SK-N-SH (cell line): ENCODE measurements at regions not wholly inside any gene's neighbourhood (a gene's known extent, or its start where the extent isn't known, plus 50 kb on each side); places are given as distances from the start of the nearest gene placed in this dataset.

ENCODE experiments used
- CTCF ChIA-PET: fragments of 300-600, 350-600 bp; formaldehyde crosslinking; extraction: SDS; loops from one replicate; lab custom pipeline; 2021; lab: Yijun Ruan, JAX
- POLR2A ChIA-PET: fragments of 350-600 bp; sonication (Branson Sonifier 250); formaldehyde crosslinking; extraction: SDS; loops from one replicate; lab custom pipeline; 2020; ENCODE audit warnings: antibody characterized with exemption, inconsistent platforms; lab: Yijun Ruan, JAX
- DNase-seq: peaks from one replicate; pipeline ENCODE4 v3.0.0; 2012
- H2AFZ ChIP-seq: fragments of 200-600 bp; sonication (generic); 2 replicates; pipeline ENCODE4 v1.8.1; 2016; ENCODE audit warnings: antibody characterized with exemption, mild to moderate bottlenecking, low read depth
- H3F3A ChIP-seq: fragments of 200-600 bp; sonication (generic); replicated peaks from 2 replicates; pipeline ENCODE3; 2016; ENCODE audit warnings: antibody characterized with exemption, mild to moderate bottlenecking; ENCODE audit not compliant: insufficient read depth
- H3K27ac ChIP-seq, 2 experiments: fragments of 200-500 bp in 1 of 2; fragments of 200-600 bp in 1 of 2; sonication (Bioruptor generic) in 1 of 2; sonication (generic), shearing (Covaris generic) in 1 of 2; 2 replicates each; pipeline versions ENCODE4 v1.5.1 to v1.6.1; 2014 to 2016; ENCODE audit warnings: low read depth in 2 of 2, inconsistent platforms in 1 of 2, low read length in 1 of 2, mild to moderate bottlenecking in 1 of 2, mixed read lengths in 1 of 2
- H3K27me3 ChIP-seq: fragments of 200-600 bp; sonication (generic), shearing (Covaris generic); 2 replicates; pipeline ENCODE4 v1.6.1; 2016; ENCODE audit warnings: mixed run types; ENCODE audit not compliant: insufficient read depth
- H3K36me3 ChIP-seq, 2 experiments: fragments of 200-500 bp in 1 of 2; fragments of 200-600 bp in 1 of 2; sonication (Bioruptor generic) in 1 of 2; sonication (generic) in 1 of 2; replicated peaks in 1 of 2; 2 replicates each; pipeline versions ENCODE3 to v1.5.1; 2014 to 2016; ENCODE audit warnings: low read length in 1 of 2, mild to moderate bottlenecking in 1 of 2; ENCODE audit not compliant: insufficient read depth in 2 of 2, control insufficient read depth in 1 of 2
- H3K4me1 ChIP-seq, 2 experiments: fragments of 200-500 bp in 1 of 2; fragments of 200-600 bp in 1 of 2; sonication (Bioruptor generic) in 1 of 2; sonication (generic), shearing (Covaris generic) in 1 of 2; 2 replicates each; pipeline versions ENCODE4 v1.5.1 to v1.6.1; 2014 to 2016; ENCODE audit warnings: low read depth in 1 of 2, low read length in 1 of 2, mixed run types in 1 of 2; ENCODE audit not compliant: insufficient read depth in 2 of 2, control insufficient read depth in 1 of 2
- H3K4me2 ChIP-seq: fragments of 200-600 bp; sonication (generic), shearing (Covaris generic); 2 replicates; pipeline ENCODE4 v1.6.1; 2017; ENCODE audit warnings: mixed run types
- H3K4me3 ChIP-seq, 2 experiments: fragments of 200-500 bp in 1 of 2; fragments of 200-600 bp in 1 of 2; sonication (Bioruptor generic) in 1 of 2; sonication (generic), shearing (Covaris generic) in 1 of 2; 2 replicates each; pipeline versions ENCODE4 v1.5.1 to v1.8.1; 2014 to 2016; ENCODE audit warnings: low read depth in 2 of 2, inconsistent platforms in 1 of 2, low read length in 1 of 2, mild to moderate bottlenecking in 1 of 2, mixed read lengths in 1 of 2, moderate library complexity in 1 of 2
- H3K79me2 ChIP-seq: fragments of 200-600 bp; sonication (generic); 2 replicates; pipeline ENCODE4 v1.8.1; 2017; ENCODE audit warnings: mild to moderate bottlenecking; ENCODE audit not compliant: insufficient read depth
- H3K9ac ChIP-seq: fragments of 200-600 bp; sonication (generic); 2 replicates; pipeline ENCODE4 v1.6.1; 2017; ENCODE audit warnings: mixed run types
- H3K9me2 ChIP-seq: fragments of 200-600 bp; sonication (generic); 2 replicates; pipeline ENCODE4 v1.6.1; 2017; ENCODE audit warnings: mixed run types
- H3K9me3 ChIP-seq: fragments of 200-600 bp; sonication (generic); 2 replicates; pipeline ENCODE4 v1.6.1; 2017; ENCODE audit warnings: mixed run types, mild to moderate bottlenecking, moderate library complexity
- H4K20me1 ChIP-seq: fragments of 200-600 bp; sonication (generic); 2 replicates; pipeline ENCODE4 v1.6.1; 2017; ENCODE audit warnings: mild to moderate bottlenecking, mixed run types; ENCODE audit not compliant: insufficient read depth
- CHD2 ChIP-seq: fragments of 150-350 bp; IDR thresholded peaks from 2 replicates; pipeline ENCODE4 v1.6.1; 2018; ENCODE audit warnings: low read length; ENCODE audit not compliant: partially characterized antibody
- EP300 ChIP-seq, 2 experiments: IDR thresholded peaks; 2 replicates each; pipeline versions ENCODE4 v1.4.0 to v1.6.1; 2012; ENCODE audit warnings: borderline replicate concordance in 1 of 2, low read depth in 1 of 2, low read length in 1 of 2
- EZH2phosphoT487 ChIP-seq: fragments of 200-600 bp; sonication (generic); IDR thresholded peaks from 2 replicates; pipeline ENCODE4 v1.6.1; 2017; ENCODE audit warnings: low read depth, mixed run types, mild to moderate bottlenecking, antibody characterized with exemption, moderate library complexity, borderline replicate concordance
- FOSL2 ChIP-seq: IDR thresholded peaks from 2 replicates; pipeline ENCODE4 v1.4.0; 2012; ENCODE audit warnings: low read depth, mild to moderate bottlenecking, moderate library complexity, borderline replicate concordance
- FOXJ3 ChIP-seq: sonication (generic); formaldehyde crosslinking; IDR thresholded peaks from 2 replicates; pipeline ENCODE4 v1.5.1; 2020; ENCODE audit warnings: mild to moderate bottlenecking, missing genetic modification reagents
- FOXM1 ChIP-seq: IDR thresholded peaks from 2 replicates; pipeline ENCODE4 v1.4.0; 2012; ENCODE audit warnings: low read depth, mild to moderate bottlenecking
- GABPA ChIP-seq: IDR thresholded peaks from 2 replicates; pipeline ENCODE4 v1.4.0; 2012; ENCODE audit warnings: low read depth, mild to moderate bottlenecking
- GATA2 ChIP-seq: sonication (generic); formaldehyde crosslinking; IDR thresholded peaks from 2 replicates; pipeline ENCODE4 v1.5.0; 2020; ENCODE audit warnings: mild to moderate bottlenecking, missing genetic modification reagents
- JUND ChIP-seq: IDR thresholded peaks from 2 replicates; pipeline ENCODE4 v1.4.0; 2012
- MEF2A ChIP-seq: IDR thresholded peaks from 2 replicates; pipeline ENCODE4 v1.4.0; 2012; ENCODE audit warnings: low read depth, borderline replicate concordance
- MXI1 ChIP-seq: IDR thresholded peaks from 2 replicates; pipeline ENCODE4 v1.6.1; 2012; ENCODE audit warnings: mild to moderate bottlenecking, low read depth, low read length, improper control_type of control experiment
- NFIC ChIP-seq: IDR thresholded peaks from 2 replicates; pipeline ENCODE4 v1.4.0; 2012; ENCODE audit warnings: borderline replicate concordance
- NRF1 ChIP-seq: IDR thresholded peaks from 2 replicates; pipeline ENCODE4 v1.6.1; 2012; ENCODE audit warnings: low read depth, mild to moderate bottlenecking, low read length
- POLR2AphosphoS5 ChIP-seq: IDR thresholded peaks from 2 replicates; pipeline ENCODE4 v1.6.1; 2012; ENCODE audit warnings: low read depth, low read length
- RAD21 ChIP-seq: IDR thresholded peaks from 2 replicates; pipeline ENCODE4 v1.6.1; 2012; ENCODE audit warnings: mild to moderate bottlenecking, low read length
- RCOR1 ChIP-seq: fragments of 150-350 bp; IDR thresholded peaks from 2 replicates; pipeline ENCODE4 v1.6.1; 2017; ENCODE audit warnings: antibody characterized with exemption, low read length
- RFX5 ChIP-seq: IDR thresholded peaks from 2 replicates; pipeline ENCODE4 v1.6.1; 2012; ENCODE audit warnings: mild to moderate bottlenecking, improper control_type of control experiment, low read length
- SMC3 ChIP-seq: IDR thresholded peaks from 2 replicates; pipeline ENCODE4 v1.6.1; 2012; ENCODE audit warnings: low read depth, low read length, improper control_type of control experiment
- TAF1 ChIP-seq: IDR thresholded peaks from 2 replicates; pipeline ENCODE4 v1.6.1; 2012; ENCODE audit warnings: low read depth, mild to moderate bottlenecking, low read length, moderate library complexity, borderline replicate concordance
- TCF12 ChIP-seq: IDR thresholded peaks from 2 replicates; pipeline ENCODE4 v1.4.0; 2012
- TEAD4 ChIP-seq: IDR thresholded peaks from 2 replicates; pipeline ENCODE4 v1.4.0; 2012; ENCODE audit warnings: mild to moderate bottlenecking, borderline replicate concordance; ENCODE audit not compliant: insufficient read depth
- YY1 ChIP-seq: IDR thresholded peaks from 2 replicates; pipeline ENCODE4 v1.4.0; 2012; ENCODE audit warnings: low read depth, mild to moderate bottlenecking
- WGBS: methylation state at CpG from one replicate; pipeline ENCODE4 v1.1.6; 2017; ENCODE audit warnings: low lambda C conversion rate; 5-methylcytosine and 5-hydroxymethylcytosine counted together
- TF ChIP-seq, protein P1 (sequence below): IDR thresholded peaks from 2 replicates; pipeline ENCODE4 v1.4.0; 2012; ENCODE audit warnings: low read depth, borderline replicate concordance
- TF ChIP-seq, protein P2 (sequence below): IDR thresholded peaks from 2 replicates; pipeline ENCODE4 v1.6.1; 2012; ENCODE audit warnings: mild to moderate bottlenecking, low read depth, low read length, moderate library complexity

DNA sequence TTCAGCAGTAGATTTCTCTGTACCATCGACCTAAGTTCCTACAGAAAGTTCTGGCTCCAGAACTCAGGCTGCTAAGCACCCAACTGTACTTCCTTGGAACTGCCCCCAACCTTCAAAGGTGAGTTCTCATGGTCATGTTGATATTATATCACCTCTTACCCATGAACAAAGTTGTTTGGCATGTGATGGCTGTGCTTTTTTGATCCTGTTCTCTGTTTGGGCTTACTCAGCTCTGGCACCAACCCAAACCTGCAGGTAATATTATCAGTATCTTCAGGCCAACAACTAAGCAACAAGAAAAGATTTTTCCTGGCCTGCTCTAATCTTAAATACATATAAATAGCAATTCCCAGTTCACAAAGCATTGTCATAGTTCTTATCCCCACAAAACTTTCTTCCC is 318.7 kb upstream of the LMCD1 start:
- Histone ChIP-seq H3K27me3 (no peaks in the 10 kb centered on the region), H3F3A (no peaks in the 10 kb centered on the region), H3K27ac (no peak overlapping the region), H3K4me1 (peaks cover 0 to 4% of the 10 kb centered on the region in 2 experiments; a peak in 1 of 4 replicates), H3K4me3 (no peak overlapping the region), H3K36me3 (no peaks in the 10 kb centered on the region), H3K9me2 (no peaks in the 10 kb centered on the region), H3K9me3 (no peaks in the 10 kb centered on the region), H2AFZ (no peak overlapping the region), H3K4me2 (no peak overlapping the region), H3K79me2 (no peaks in the 10 kb centered on the region), H3K9ac (no peak overlapping the region), H4K20me1 (no peaks in the 10 kb centered on the region)
- ChIA-PET POLR2A (no interaction called here), CTCF (no interaction called here)
- no peak for DNase-seq
- TF ChIP-seq NFIC: no peak
- TF ChIP-seq FOXJ3 (CRISPR knock-in tag): no peak
- TF ChIP-seq SMC3: no peak
- TF ChIP-seq, protein P1, sequence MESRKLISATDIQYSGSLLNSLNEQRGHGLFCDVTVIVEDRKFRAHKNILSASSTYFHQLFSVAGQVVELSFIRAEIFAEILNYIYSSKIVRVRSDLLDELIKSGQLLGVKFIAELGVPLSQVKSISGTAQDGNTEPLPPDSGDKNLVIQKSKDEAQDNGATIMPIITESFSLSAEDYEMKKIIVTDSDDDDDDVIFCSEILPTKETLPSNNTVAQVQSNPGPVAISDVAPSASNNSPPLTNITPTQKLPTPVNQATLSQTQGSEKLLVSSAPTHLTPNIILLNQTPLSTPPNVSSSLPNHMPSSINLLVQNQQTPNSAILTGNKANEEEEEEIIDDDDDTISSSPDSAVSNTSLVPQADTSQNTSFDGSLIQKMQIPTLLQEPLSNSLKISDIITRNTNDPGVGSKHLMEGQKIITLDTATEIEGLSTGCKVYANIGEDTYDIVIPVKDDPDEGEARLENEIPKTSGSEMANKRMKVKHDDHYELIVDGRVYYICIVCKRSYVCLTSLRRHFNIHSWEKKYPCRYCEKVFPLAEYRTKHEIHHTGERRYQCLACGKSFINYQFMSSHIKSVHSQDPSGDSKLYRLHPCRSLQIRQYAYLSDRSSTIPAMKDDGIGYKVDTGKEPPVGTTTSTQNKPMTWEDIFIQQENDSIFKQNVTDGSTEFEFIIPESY: no peak
- TF ChIP-seq CHD2: no peak
- TF ChIP-seq EZH2phosphoT487: no peak
- no peak for TF ChIP-seq YY1
- no peak for TF ChIP-seq TAF1
- TF ChIP-seq RFX5: no peak
- no peak for TF ChIP-seq JUND
- TF ChIP-seq TCF12: no peak
- TF ChIP-seq MEF2A: no peak
- 8% methylated on average over 1 of the region's 1 CpG for WGBS

DNA sequence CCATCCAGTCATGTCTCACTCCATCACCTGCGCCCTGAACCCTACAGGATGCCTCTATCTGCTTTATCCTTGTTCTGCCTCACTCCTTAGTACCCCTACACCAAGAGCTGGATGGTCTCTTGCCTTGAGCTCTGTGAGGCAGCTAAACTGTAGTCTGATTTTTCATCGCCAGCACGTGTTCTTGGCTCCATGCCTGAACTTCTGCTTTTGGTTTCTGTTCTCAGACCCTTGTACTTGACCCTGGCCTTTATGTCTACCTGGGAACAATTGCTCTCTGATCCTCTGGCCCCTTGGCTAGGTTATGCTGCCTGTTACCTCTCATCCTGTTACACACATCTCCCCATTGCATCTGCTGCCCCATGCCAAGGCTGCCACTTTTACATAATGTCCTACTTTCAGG is 318.0 kb upstream of the LMCD1 start:
- Histone ChIP-seq H3K4me3 (no peak overlapping the region), H2AFZ (no peak overlapping the region), H3K27me3 (no peaks in the 10 kb centered on the region), H4K20me1 (no peaks in the 10 kb centered on the region), H3K4me2 (no peak overlapping the region), H3K9ac (no peak overlapping the region), H3K79me2 (no peaks in the 10 kb centered on the region), H3K4me1 (peaks cover 0 to 6% of the 10 kb centered on the region in 2 experiments; a peak in 1 of 4 replicates), H3K9me3 (no peaks in the 10 kb centered on the region), H3K27ac (no peak overlapping the region), H3K36me3 (no peaks in the 10 kb centered on the region), H3F3A (no peaks in the 10 kb centered on the region), H3K9me2 (no peaks in the 10 kb centered on the region)
- WGBS: 44% methylated on average over 3 of the region's 3 CpGs
- CTCF ChIA-PET: no interaction called here
- POLR2A ChIA-PET: no interaction called here
- TF ChIP-seq RCOR1: no peak
- no peak for TF ChIP-seq CHD2
- TF ChIP-seq NRF1: no peak
- TF ChIP-seq FOSL2: no peak
- TF ChIP-seq TAF1: no peak
- TF ChIP-seq FOXM1: no peak
- no peak for TF ChIP-seq SMC3
- TF ChIP-seq RFX5: no peak
- no peak for TF ChIP-seq POLR2AphosphoS5
- no peak for TF ChIP-seq EZH2phosphoT487
- TF ChIP-seq, protein P2, sequence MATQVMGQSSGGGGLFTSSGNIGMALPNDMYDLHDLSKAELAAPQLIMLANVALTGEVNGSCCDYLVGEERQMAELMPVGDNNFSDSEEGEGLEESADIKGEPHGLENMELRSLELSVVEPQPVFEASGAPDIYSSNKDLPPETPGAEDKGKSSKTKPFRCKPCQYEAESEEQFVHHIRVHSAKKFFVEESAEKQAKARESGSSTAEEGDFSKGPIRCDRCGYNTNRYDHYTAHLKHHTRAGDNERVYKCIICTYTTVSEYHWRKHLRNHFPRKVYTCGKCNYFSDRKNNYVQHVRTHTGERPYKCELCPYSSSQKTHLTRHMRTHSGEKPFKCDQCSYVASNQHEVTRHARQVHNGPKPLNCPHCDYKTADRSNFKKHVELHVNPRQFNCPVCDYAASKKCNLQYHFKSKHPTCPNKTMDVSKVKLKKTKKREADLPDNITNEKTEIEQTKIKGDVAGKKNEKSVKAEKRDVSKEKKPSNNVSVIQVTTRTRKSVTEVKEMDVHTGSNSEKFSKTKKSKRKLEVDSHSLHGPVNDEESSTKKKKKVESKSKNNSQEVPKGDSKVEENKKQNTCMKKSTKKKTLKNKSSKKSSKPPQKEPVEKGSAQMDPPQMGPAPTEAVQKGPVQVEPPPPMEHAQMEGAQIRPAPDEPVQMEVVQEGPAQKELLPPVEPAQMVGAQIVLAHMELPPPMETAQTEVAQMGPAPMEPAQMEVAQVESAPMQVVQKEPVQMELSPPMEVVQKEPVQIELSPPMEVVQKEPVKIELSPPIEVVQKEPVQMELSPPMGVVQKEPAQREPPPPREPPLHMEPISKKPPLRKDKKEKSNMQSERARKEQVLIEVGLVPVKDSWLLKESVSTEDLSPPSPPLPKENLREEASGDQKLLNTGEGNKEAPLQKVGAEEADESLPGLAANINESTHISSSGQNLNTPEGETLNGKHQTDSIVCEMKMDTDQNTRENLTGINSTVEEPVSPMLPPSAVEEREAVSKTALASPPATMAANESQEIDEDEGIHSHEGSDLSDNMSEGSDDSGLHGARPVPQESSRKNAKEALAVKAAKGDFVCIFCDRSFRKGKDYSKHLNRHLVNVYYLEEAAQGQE: no peak
- no peak for TF ChIP-seq GABPA
- no peak for TF ChIP-seq TEAD4
- no peak for TF ChIP-seq NFIC
- TF ChIP-seq FOXJ3 (CRISPR knock-in tag): no peak
- no peak for TF ChIP-seq GATA2 (CRISPR knock-in tag)
- no peak for TF ChIP-seq RAD21
- TF ChIP-seq MXI1: no peak
- TF ChIP-seq EP300 (IDR thresholded peaks at IDR 0.05; ENCODE audit: borderline replicate concordance in 1 of 2, low read depth in 1 of 2, low read length in 1 of 2): no peak
- no peak for DNase-seq
